Type B pancreatic cell (in vitro differentiated cells): ENCODE measurements at regions not wholly inside any gene's neighbourhood (a gene's known extent, or its start where the extent isn't known, plus 50 kb on each side); places are given as distances from the start of the nearest gene placed in this dataset.

Source experiments
- DNase-seq: peaks from one replicate; pipeline ENCODE4 v3.0.0; 2021; ENCODE audit warnings: mixed read lengths; ENCODE audit not compliant: unreplicated experiment; ENCODE audit errors: extremely low spot score
- H3K27ac Mint-ChIP-seq: 2 replicates; pipeline ENCODE4 v1.8.0; 2021; ENCODE audit warnings: mild to moderate bottlenecking, mixed read lengths
- H3K27me3 Mint-ChIP-seq: 2 replicates; pipeline ENCODE4 v1.8.0; 2021; ENCODE audit warnings: mixed read lengths
- H3K36me3 Mint-ChIP-seq: 2 replicates; pipeline ENCODE4 v1.8.0; 2021; ENCODE audit warnings: mixed read lengths
- H3K4me1 Mint-ChIP-seq: one replicate; pipeline ENCODE4 v1.8.0; 2021; ENCODE audit warnings: mixed read lengths; ENCODE audit not compliant: unreplicated experiment
- H3K4me3 Mint-ChIP-seq: 2 replicates; pipeline ENCODE4 v1.8.0; 2021; ENCODE audit warnings: mild to moderate bottlenecking, mixed read lengths
- H3K9me3 Mint-ChIP-seq: 2 replicates; pipeline ENCODE4 v1.8.0; 2021; ENCODE audit warnings: mixed read lengths
- TF ChIP-seq, protein P1 (sequence below): fragments of 200-600 bp; sonication (generic); conservative IDR thresholded peaks from 2 replicates; pipeline ENCODE4 v1.5.0; 2021; ENCODE audit warnings: antibody characterized with exemption, mild to moderate bottlenecking

DNA sequence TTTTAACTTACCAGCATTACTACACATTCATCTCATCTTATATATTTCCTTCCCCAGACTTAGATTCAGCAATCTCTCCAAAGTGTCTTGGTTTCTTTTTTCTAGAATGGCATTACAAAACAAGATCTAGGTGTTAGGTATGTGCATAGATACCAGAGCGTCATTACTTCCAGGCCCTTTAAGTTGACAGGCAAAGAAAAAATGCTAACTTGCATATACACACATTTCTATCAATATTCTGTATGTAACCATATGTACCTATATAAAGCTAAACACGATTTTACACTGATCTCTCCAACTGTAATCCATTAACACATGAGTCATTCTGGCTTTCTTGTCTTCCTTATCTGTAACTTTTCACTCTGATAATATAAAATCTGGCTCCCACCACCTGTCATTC is 503.8 kb upstream of the NRXN1 start:
- Mint-ChIP-seq H3K36me3 (no peaks in the 10 kb centered on the region), H3K4me1 (no peaks in the 10 kb centered on the region), H3K27ac (no peak overlapping the region), H3K27me3 (no peaks in the 10 kb centered on the region), H3K9me3 (no peaks in the 10 kb centered on the region), H3K4me3 (no peak overlapping the region)
- TF ChIP-seq, protein P1, sequence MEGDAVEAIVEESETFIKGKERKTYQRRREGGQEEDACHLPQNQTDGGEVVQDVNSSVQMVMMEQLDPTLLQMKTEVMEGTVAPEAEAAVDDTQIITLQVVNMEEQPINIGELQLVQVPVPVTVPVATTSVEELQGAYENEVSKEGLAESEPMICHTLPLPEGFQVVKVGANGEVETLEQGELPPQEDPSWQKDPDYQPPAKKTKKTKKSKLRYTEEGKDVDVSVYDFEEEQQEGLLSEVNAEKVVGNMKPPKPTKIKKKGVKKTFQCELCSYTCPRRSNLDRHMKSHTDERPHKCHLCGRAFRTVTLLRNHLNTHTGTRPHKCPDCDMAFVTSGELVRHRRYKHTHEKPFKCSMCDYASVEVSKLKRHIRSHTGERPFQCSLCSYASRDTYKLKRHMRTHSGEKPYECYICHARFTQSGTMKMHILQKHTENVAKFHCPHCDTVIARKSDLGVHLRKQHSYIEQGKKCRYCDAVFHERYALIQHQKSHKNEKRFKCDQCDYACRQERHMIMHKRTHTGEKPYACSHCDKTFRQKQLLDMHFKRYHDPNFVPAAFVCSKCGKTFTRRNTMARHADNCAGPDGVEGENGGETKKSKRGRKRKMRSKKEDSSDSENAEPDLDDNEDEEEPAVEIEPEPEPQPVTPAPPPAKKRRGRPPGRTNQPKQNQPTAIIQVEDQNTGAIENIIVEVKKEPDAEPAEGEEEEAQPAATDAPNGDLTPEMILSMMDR = no peak
- DNase-seq = no peak

DNA sequence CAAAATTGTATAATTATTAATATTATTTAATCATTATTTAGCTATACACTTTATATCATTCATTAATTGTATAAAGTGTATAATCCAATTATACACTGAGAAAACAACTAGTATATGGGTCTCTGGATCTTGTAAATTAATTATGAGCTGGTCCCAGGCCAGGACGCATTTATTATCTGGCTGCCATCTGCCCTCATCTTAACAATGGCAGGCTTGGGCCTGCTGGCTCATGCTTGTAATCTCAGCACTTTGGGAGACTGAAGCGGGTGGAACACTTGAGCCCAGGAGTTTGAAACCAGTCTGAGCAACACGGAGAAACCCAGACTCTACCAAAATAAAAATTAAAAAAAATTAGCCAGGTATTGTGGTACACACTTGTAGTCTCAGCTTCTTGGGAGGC is 502.2 kb upstream of the NRXN1 start:
- TF ChIP-seq, protein P1 = no peak
- no peak overlapping the region for H3K4me3 Mint-ChIP-seq
- no peaks in the 10 kb centered on the region for H3K36me3 Mint-ChIP-seq
- H3K27me3 Mint-ChIP-seq = no peaks in the 10 kb centered on the region
- no peaks in the 10 kb centered on the region for H3K4me1 Mint-ChIP-seq
- no peak for DNase-seq
- no peak overlapping the region for H3K27ac Mint-ChIP-seq
- no peaks in the 10 kb centered on the region for H3K9me3 Mint-ChIP-seq

DNA sequence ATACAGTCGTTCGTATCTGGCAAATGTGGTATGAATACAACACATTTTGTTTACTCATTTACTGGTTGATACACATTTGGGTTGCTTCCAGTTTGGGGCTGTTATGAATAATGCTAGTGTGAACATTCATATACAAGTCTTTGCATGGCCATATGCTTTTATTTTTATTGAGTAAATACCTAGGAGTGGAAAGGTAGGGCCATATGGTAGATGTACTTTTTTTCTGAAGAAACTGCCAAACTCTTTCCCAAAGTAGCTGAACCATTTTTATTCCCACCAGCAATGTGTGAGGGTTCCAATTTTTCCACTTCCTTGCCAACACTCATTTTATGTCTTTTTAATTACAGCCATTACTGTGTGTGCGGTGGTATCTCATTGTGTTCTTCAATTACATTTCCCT is 496.2 kb upstream of the NRXN1 start:
- Mint-ChIP-seq H3K27ac (no peak overlapping the region), H3K27me3 (no peaks in the 10 kb centered on the region), H3K9me3 (no peaks in the 10 kb centered on the region), H3K4me3 (no peak overlapping the region), H3K4me1 (no peaks in the 10 kb centered on the region), H3K36me3 (no peaks in the 10 kb centered on the region)
- no peak for DNase-seq
- TF ChIP-seq, protein P1 = no peak

DNA sequence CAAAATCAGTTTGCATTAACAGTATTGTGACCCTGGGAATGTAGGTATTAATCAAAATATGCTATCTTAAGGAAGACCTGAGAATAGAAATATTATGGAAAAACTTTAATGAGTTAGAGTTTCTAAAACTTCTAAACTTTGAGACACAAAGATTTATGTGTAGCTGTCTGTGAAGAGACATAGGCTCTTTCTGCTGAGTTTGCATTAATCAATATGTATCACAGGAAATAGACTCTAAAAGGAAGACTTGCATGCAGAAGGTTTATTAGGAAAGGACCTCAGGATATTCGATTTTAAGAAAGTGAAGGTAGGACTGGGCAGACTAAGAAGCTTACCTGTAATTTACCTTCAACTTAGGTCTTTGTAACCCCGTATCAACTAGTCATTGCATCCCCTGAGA is 494.8 kb upstream of the NRXN1 start:
- TF ChIP-seq, protein P1 = no peak
- no peak overlapping the region for H3K27ac Mint-ChIP-seq
- H3K9me3 Mint-ChIP-seq = no peaks in the 10 kb centered on the region
- H3K36me3 Mint-ChIP-seq = no peaks in the 10 kb centered on the region
- no peaks in the 10 kb centered on the region for H3K4me1 Mint-ChIP-seq
- no peak overlapping the region for H3K4me3 Mint-ChIP-seq
- no peaks in the 10 kb centered on the region for H3K27me3 Mint-ChIP-seq
- no peak for DNase-seq

DNA sequence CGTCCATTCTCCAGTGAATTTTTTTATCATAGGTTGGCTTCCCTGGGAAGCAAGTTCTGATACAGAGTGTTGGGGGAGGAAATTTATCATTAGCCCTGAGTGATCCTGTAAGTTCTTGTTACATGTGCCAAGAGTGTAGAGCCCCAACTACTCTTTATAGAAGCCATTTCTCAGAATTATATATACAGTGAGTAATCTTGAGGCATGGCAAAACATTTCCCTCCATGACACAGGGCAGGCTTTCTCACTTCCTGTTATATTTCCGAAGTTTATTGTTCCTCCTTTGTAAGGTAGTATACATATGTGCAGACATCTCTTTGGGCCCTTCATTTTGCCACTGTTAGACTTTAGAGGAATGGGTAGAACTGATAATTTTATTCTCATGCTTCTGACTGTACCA is 484.7 kb upstream of the NRXN1 start:
- TF ChIP-seq, protein P1 = no peak
- no peaks in the 10 kb centered on the region for H3K9me3 Mint-ChIP-seq
- DNase-seq = no peak
- no peak overlapping the region for H3K27ac Mint-ChIP-seq
- no peaks in the 10 kb centered on the region for H3K36me3 Mint-ChIP-seq
- no peaks in the 10 kb centered on the region for H3K4me1 Mint-ChIP-seq
- H3K4me3 Mint-ChIP-seq = no peak overlapping the region
- H3K27me3 Mint-ChIP-seq = no peaks in the 10 kb centered on the region

DNA sequence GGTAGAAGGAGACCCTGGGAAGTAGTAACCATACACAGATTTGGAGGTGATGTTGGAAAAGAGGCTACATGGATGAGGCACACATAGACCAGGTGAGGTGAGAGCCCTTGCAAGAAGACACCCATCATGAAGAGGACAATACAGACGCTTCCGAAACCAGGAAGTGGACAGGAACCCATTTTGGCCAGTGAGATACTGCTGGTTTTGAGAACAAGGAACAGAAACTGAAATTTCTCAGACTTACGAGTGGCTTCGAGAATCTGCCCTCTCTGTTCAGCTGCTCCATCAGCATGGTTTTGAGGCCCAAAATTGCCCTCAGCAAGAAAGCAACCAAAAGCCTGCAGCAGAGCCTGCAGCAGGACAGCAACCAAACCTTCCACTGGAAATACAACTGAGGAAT is 479.1 kb upstream of the NRXN1 start:
- Mint-ChIP-seq H3K27me3 (no peaks in the 10 kb centered on the region), H3K9me3 (no peaks in the 10 kb centered on the region), H3K27ac (no peak overlapping the region), H3K4me3 (no peak overlapping the region), H3K36me3 (no peaks in the 10 kb centered on the region), H3K4me1 (no peaks in the 10 kb centered on the region)
- TF ChIP-seq, protein P1 = no peak
- DNase-seq = no peak
